DMS114 treated with DMSO at 0.1 percent for 48 hours (cell line): ENCODE measurements at regions not wholly inside any gene's neighbourhood (a gene's known extent, or its start where the extent isn't known, plus 50 kb on each side); places are given as distances from the start of the nearest gene placed in this dataset.
"Not testable (repeated sequence)": the region's sequence is repeated elsewhere in the genome, so short reads cannot be mapped to it uniquely, and the experiment has no call there.

Source experiments
- DNase-seq: peaks from one replicate; lab custom pipeline; 2025; ENCODE audit not compliant: unreplicated experiment; lab: John Stamatoyannopoulos, UW

- not testable (repeated sequence) for DNase-seq
Measured at GRCh38 chr2:195228547-195228946, 428.5 kb upstream of the SLC39A10 start.

- DNase-seq: no peak
Measured at GRCh38 chr2:195214072-195214471, 443.0 kb upstream of the SLC39A10 start.

- DNase-seq: no peak
Measured at GRCh38 chr2:195212586-195212985, 444.4 kb upstream of the SLC39A10 start.

- no peak for DNase-seq
Measured at GRCh38 chr2:195202163-195202845, 454.7 kb upstream of the SLC39A10 start.

- no peak for DNase-seq
Measured at GRCh38 chr2:195199864-195200263, 457.2 kb upstream of the SLC39A10 start.

- DNase-seq: no peak
Measured at GRCh38 chr2:195181059-195181705, 475.8 kb upstream of the SLC39A10 start.

GRCh38 chr2:195168369-195168768, 488.7 kb upstream of the SLC39A10 start:
- no peak for DNase-seq

- no peak for DNase-seq
Measured at GRCh38 chr2:195164930-195165329, 492.1 kb upstream of the SLC39A10 start.

- no peak for DNase-seq
Measured at GRCh38 chr2:195162918-195163317, 494.1 kb upstream of the SLC39A10 start.

GRCh38 chr2:195162194-195162593, 494.8 kb upstream of the SLC39A10 start:
- no peak for DNase-seq

GRCh38 chr2:195160963-195161362, 496.1 kb upstream of the SLC39A10 start:
- DNase-seq: no peak

GRCh38 chr2:195151711-195152110, 505.3 kb upstream of the SLC39A10 start:
- DNase-seq: no peak

- no peak for DNase-seq
Measured at GRCh38 chr2:195150819-195151218, 506.2 kb upstream of the SLC39A10 start.

GRCh38 chr2:195148004-195148403, 509.0 kb upstream of the SLC39A10 start:
- no peak for DNase-seq

GRCh38 chr2:195146761-195147541, 510.1 kb upstream of the SLC39A10 start:
- no peak for DNase-seq

- no peak for DNase-seq
Measured at GRCh38 chr2:195138435-195138834, 518.6 kb upstream of the SLC39A10 start.

- DNase-seq: not testable (repeated sequence)
Measured at GRCh38 chr2:195125889-195126288, 531.1 kb upstream of the SLC39A10 start.

GRCh38 chr2:195124391-195125079, 532.5 kb upstream of the SLC39A10 start:
- DNase-seq: no peak

GRCh38 chr2:195122653-195123052, 534.4 kb upstream of the SLC39A10 start:
- DNase-seq: no peak

GRCh38 chr2:195121341-195121740, 535.7 kb upstream of the SLC39A10 start:
- no peak for DNase-seq

- no peak for DNase-seq
Measured at GRCh38 chr2:195119231-195119630, 537.8 kb upstream of the SLC39A10 start.
